ENCODE measurements at regions not wholly inside any gene's neighbourhood (a gene's known extent, or its start where the extent isn't known, plus 50 kb on each side); places are given as distances from the start of the nearest gene placed in this dataset.
"Not testable (repeated sequence)": the region's sequence is repeated elsewhere in the genome, so short reads cannot be mapped to it uniquely, and the experiment has no call there.

- DNase-seq, result peak; percentile 47
Measured at GRCh38 chr4:188287169-188287894, 148.1 kb downstream of the TRIML1 start.

GRCh38 chr4:188289531-188290125, 150.4 kb downstream of the TRIML1 start:
- no peak for DNase-seq

- DNase-seq, result peak; percentile 4
Measured at GRCh38 chr4:188295899-188296298, 156.7 kb downstream of the TRIML1 start.

- no peak for DNase-seq
Measured at GRCh38 chr4:188296331-188296730, 157.1 kb downstream of the TRIML1 start.

- DNase-seq, result no peak
Measured at GRCh38 chr4:188297873-188298272, 158.6 kb downstream of the TRIML1 start.

- DNase-seq, result peak; percentile 20
Measured at GRCh38 chr4:188299161-188299560, 159.9 kb downstream of the TRIML1 start.

GRCh38 chr4:188300385-188300784, 161.1 kb downstream of the TRIML1 start:
- no peak for DNase-seq

GRCh38 chr4:188305690-188306089, 166.4 kb downstream of the TRIML1 start:
- no peak for DNase-seq

- DNase-seq, result no peak
Measured at GRCh38 chr4:188307591-188307990, 168.3 kb downstream of the TRIML1 start.

GRCh38 chr4:188308142-188308541, 168.9 kb downstream of the TRIML1 start:
- no peak for DNase-seq

- no peak for DNase-seq
Measured at GRCh38 chr4:188316391-188316790, 177.2 kb downstream of the TRIML1 start.

- no peak for DNase-seq
Measured at GRCh38 chr4:188328966-188329365, 189.7 kb downstream of the TRIML1 start.

GRCh38 chr4:188329521-188329920, 190.3 kb downstream of the TRIML1 start:
- DNase-seq, result no peak

GRCh38 chr4:188332265-188332664, 193.0 kb downstream of the TRIML1 start:
- DNase-seq, result no peak

- DNase-seq, result no peak
Measured at GRCh38 chr4:188336891-188337290, 197.7 kb downstream of the TRIML1 start.

- DNase-seq, result no peak
Measured at GRCh38 chr4:188341428-188341827, 202.2 kb downstream of the TRIML1 start.

- no peak for DNase-seq
Measured at GRCh38 chr4:188346171-188346809, 207.0 kb downstream of the TRIML1 start.

GRCh38 chr4:188347339-188347738, 208.1 kb downstream of the TRIML1 start:
- no peak for DNase-seq

- DNase-seq, result not testable (repeated sequence)
Measured at GRCh38 chr4:188349569-188349968, 210.3 kb downstream of the TRIML1 start.

GRCh38 chr4:188363196-188363595, 224.0 kb downstream of the TRIML1 start:
- DNase-seq, result no peak

- DNase-seq, result no peak
Measured at GRCh38 chr4:188370777-188371176, 231.5 kb downstream of the TRIML1 start.

GRCh38 chr4:188372058-188372457, 232.8 kb downstream of the TRIML1 start:
- no peak for DNase-seq

GRCh38 chr4:188372829-188373228, 233.6 kb downstream of the TRIML1 start:
- DNase-seq, result no peak

- no peak for DNase-seq
Measured at GRCh38 chr4:188374871-188375270, 235.6 kb downstream of the TRIML1 start.

Measured in DMS153 (cell line).